ENCODE measurements at regions not wholly inside any gene's neighbourhood (a gene's known extent, or its start where the extent isn't known, plus 50 kb on each side); places are given as distances from the start of the nearest gene placed in this dataset.
"Not testable (repeated sequence)": the region's sequence is repeated elsewhere in the genome, so short reads cannot be mapped to it uniquely, and the experiment has no call there.

DNA sequence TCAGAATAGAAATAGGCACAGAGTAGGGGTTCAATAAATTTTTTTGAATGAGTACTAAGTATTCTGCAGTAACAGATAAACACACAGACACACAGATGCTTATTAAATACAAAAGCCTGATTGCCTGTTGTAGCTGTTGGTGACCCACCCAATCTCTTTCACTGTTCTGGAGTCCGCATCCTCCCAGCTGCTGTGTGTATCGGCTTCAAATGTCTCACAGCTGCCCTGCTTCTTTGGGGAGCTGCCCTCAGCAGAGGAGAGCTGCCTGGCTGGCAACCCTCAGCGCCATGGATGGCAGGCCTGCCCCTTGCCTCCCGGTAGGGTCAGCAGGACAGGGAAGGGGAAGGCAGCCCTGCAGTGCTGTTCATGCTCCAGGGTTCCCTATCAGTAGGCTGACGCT is 50.5 kb upstream of the PRNP start:
- DNase-seq (ENCODE audit: low spot score) = no peak

DNA sequence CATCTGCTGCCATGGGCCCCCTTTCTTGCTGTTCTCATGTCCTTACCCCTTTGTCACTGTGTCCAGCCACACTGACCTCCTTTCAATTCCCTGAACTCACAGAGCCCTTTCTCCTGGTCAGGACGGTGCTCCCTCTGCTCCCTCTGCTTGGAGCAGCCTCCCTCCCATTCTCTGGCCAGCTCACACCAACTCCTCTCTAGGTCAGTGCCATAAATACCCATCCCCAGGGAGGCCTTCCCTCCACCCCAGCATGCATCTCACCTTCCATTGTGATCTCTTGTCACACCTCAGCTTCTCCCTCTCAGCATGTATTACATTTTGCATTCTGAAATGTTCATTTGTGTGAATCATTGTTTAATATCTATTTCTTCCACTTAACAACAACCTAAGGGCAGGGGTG is 50.9 kb upstream of the PRNP start:
- DNase-seq (ENCODE audit: low spot score) = no peak

DNA sequence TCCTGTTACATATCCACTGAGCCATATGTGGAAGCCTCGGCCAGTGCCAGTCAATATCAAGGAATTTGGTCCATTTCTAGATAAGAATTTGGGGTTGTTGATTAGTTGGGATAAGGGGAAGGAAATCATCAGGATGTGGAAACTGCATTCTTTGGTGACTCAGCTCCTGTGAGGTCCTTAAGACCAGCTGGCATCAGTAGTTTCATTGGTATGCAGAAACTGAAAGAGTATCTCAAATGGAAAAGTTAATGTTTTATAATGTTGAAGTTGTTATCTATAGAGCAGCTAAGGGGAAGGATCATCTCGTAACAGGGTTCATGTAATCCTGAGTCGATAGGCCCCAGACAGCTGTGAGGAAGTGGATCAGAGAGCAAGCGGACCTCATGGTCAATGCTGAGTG is 52.5 kb upstream of the PRNP start:
- no peak for DNase-seq (ENCODE audit: low spot score)

- DNase-seq (ENCODE audit: low spot score) = no peak
Observed at GRCh38 chr20:4633379-4633778, 52.9 kb upstream of the PRNP start.

DNA sequence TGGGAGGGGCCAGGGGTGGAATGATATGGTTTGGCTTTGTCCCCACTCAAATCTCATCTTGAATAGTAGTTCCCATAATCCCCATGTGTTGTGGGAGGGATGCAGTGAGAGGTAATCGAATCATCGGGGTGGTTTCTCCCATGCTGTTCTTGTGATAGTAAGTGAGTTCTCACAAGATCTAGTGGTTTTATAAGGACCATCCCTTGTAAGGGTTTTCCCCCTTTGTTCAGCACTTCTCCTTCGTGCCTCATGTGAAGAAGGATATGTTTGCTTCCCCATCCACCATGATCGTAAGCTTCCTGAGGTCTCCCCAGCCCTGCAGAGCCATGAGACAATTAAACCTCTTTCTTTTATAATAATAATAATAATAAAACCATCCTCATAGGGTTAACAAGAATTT is 53.4 kb upstream of the PRNP start:
- no peak for DNase-seq (ENCODE audit: low spot score)

GRCh38 chr20:4626228-4626627 is 60.0 kb upstream of the PRNP start:
- DNase-seq (ENCODE audit: low spot score) = no peak

GRCh38 chr20:4625687-4626086 is 60.6 kb upstream of the PRNP start:
- no peak for DNase-seq (ENCODE audit: low spot score)

- DNase-seq (ENCODE audit: low spot score) = not testable (repeated sequence)
Observed at GRCh38 chr20:4624675-4625336, 61.5 kb upstream of the PRNP start.

DNA sequence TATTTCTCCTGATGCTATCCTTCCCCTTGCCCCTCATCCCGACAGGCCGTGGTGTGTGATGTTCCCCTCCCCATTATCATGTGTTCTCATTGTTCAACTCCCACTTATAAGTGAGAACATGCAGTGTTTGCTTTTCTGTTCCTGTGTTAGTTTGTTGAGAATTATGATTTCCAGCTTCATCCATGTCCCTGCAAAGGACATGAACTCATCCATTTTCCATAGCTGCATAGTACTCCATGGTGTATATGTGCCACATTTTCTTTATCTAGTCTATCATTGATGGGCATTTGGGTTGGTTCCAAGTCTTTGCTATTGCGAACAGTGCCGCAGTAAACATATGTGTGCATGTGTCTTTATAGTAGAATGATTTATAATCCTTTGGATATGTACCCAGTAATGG is 67.1 kb upstream of the PRNP start:
- DNase-seq (ENCODE audit: low spot score) = not testable (repeated sequence)

GRCh38 chr20:4617484-4617883 is 68.8 kb upstream of the PRNP start:
- DNase-seq (ENCODE audit: low spot score) = no peak

- no peak for DNase-seq (ENCODE audit: low spot score)
Observed at GRCh38 chr20:4617019-4617418, 69.2 kb upstream of the PRNP start.

GRCh38 chr20:4613718-4614620 is 72.3 kb upstream of the PRNP start:
- peak; percentile 76 for DNase-seq (ENCODE audit: low spot score)

- DNase-seq (ENCODE audit: low spot score) = no peak
Observed at GRCh38 chr20:4613184-4613583, 73.1 kb upstream of the PRNP start.

GRCh38 chr20:4610871-4611270 is 75.4 kb upstream of the PRNP start:
- DNase-seq (ENCODE audit: low spot score) = no peak

DNA sequence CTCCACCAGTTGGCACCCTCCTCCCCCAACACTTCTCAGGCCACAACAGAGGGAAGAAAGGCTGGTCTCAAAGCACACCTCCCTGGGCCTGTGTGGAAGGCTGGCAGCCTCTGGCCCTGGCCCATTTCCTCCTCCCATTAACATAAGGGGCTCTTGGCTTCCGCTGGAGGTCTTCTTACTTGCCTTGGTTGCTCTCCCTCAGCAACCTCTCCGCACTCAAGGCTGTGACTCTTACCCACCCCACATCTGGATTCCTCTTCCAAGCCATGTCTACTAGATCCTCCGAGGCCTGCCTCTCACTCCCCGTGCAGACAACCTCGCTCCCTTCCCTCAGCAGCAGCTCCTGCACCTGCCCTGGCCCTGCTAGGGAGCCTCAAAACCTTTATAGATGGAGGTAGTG is 76.7 kb upstream of the PRNP start:
- DNase-seq (ENCODE audit: low spot score) = no peak

GRCh38 chr20:4608861-4609260 is 77.4 kb upstream of the PRNP start:
- DNase-seq (ENCODE audit: low spot score) = no peak

- DNase-seq (ENCODE audit: low spot score) = peak; percentile 74
Observed at GRCh38 chr20:4607287-4607713, 79.0 kb upstream of the PRNP start.

DNA sequence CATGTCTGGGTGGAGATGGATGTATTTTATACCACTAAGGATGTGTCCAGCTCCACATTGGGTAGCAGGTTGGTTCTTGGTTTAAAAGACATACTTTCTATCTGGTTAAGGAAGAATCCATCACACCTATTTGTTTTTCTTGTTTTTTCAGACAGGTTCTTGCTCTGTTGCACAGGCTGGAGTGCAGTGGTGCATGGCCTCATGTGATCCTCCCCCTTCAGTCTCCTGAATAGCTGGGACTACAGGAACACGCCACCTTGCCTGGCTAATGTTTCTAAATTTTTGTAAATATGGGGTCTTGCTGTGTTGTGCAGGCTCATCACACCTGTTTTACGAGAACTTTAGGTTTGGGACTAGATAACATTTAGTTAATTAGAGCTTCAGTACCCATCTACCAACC is 80.2 kb upstream of the PRNP start:
- DNase-seq (ENCODE audit: low spot score) = no peak

DNA sequence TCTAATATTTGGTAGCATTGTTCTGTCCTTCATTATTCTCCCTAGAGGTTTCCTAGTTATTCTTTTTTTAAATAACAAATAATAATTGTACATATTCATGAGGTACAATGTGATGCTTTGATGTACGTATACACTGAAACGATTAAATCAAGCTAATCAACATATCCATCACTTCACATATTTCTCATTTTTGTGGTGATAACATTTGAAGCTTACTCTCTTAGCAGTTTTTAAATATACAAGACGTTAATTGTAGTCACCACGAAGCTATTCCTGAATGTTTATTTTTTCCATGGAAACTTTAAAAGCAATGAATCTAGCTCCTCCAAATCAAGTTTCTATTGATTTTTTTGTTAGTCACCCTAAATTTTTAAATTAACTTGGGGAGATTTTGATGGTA is 81.1 kb upstream of the PRNP start:
- no peak for DNase-seq (ENCODE audit: low spot score)

- DNase-seq (ENCODE audit: low spot score) = no peak
Observed at GRCh38 chr20:4604580-4604979, 81.7 kb upstream of the PRNP start.

- DNase-seq (ENCODE audit: low spot score) = no peak
Observed at GRCh38 chr20:4603724-4604123, 82.5 kb upstream of the PRNP start.

GRCh38 chr20:4602297-4602631 is 84.0 kb upstream of the PRNP start:
- no peak for DNase-seq (ENCODE audit: low spot score)

DNA sequence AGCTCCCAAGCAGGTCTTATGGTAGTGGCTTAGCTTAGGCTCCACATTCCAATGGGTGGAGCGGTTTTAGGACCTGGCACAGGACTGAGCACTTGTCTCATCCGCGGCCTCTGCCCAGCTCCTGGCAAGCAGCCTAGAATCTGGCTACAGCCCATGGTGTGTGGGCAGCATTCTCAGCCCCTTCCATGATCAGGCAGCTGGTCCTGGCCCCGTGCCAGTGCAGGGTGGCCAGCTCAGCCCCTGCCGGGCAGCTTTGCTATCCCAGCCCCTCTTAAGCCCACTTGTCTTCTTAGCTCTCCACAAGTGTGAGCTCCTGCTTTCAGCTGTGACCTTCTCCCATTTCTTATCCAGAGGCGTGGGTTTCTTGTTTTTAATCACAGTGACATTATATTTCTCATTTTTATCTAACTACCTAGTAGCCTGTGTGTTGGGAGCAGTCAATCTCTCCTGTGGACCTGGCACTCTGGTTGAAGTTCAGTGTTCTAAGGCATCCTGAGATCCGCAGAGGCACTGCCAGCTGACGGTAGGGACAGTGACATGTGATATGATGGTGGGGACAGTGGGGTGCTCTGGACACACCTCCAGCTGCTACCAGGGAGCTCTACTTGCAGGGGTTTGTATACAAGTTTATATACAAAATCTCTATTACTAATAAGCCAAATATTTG is 84.5 kb upstream of the PRNP start:
- DNase-seq (ENCODE audit: low spot score) = no peak
